ENCODE measurements at regions not wholly inside any gene's neighbourhood (a gene's known extent, or its start where the extent isn't known, plus 50 kb on each side); places are given as distances from the start of the nearest gene placed in this dataset.

- TF ChIP-seq BCLAF1 (IDR thresholded peaks at IDR 0.05) (no peak), BCL11A (IDR thresholded peaks at IDR 0.05; ENCODE audit: low read depth, low read length) (no peak)
- TF ChIP-seq, protein P1, sequence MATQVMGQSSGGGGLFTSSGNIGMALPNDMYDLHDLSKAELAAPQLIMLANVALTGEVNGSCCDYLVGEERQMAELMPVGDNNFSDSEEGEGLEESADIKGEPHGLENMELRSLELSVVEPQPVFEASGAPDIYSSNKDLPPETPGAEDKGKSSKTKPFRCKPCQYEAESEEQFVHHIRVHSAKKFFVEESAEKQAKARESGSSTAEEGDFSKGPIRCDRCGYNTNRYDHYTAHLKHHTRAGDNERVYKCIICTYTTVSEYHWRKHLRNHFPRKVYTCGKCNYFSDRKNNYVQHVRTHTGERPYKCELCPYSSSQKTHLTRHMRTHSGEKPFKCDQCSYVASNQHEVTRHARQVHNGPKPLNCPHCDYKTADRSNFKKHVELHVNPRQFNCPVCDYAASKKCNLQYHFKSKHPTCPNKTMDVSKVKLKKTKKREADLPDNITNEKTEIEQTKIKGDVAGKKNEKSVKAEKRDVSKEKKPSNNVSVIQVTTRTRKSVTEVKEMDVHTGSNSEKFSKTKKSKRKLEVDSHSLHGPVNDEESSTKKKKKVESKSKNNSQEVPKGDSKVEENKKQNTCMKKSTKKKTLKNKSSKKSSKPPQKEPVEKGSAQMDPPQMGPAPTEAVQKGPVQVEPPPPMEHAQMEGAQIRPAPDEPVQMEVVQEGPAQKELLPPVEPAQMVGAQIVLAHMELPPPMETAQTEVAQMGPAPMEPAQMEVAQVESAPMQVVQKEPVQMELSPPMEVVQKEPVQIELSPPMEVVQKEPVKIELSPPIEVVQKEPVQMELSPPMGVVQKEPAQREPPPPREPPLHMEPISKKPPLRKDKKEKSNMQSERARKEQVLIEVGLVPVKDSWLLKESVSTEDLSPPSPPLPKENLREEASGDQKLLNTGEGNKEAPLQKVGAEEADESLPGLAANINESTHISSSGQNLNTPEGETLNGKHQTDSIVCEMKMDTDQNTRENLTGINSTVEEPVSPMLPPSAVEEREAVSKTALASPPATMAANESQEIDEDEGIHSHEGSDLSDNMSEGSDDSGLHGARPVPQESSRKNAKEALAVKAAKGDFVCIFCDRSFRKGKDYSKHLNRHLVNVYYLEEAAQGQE (IDR thresholded peaks at IDR 0.05; ENCODE audit: low read depth, low read length): no peak
- TF ChIP-seq, protein P2, sequence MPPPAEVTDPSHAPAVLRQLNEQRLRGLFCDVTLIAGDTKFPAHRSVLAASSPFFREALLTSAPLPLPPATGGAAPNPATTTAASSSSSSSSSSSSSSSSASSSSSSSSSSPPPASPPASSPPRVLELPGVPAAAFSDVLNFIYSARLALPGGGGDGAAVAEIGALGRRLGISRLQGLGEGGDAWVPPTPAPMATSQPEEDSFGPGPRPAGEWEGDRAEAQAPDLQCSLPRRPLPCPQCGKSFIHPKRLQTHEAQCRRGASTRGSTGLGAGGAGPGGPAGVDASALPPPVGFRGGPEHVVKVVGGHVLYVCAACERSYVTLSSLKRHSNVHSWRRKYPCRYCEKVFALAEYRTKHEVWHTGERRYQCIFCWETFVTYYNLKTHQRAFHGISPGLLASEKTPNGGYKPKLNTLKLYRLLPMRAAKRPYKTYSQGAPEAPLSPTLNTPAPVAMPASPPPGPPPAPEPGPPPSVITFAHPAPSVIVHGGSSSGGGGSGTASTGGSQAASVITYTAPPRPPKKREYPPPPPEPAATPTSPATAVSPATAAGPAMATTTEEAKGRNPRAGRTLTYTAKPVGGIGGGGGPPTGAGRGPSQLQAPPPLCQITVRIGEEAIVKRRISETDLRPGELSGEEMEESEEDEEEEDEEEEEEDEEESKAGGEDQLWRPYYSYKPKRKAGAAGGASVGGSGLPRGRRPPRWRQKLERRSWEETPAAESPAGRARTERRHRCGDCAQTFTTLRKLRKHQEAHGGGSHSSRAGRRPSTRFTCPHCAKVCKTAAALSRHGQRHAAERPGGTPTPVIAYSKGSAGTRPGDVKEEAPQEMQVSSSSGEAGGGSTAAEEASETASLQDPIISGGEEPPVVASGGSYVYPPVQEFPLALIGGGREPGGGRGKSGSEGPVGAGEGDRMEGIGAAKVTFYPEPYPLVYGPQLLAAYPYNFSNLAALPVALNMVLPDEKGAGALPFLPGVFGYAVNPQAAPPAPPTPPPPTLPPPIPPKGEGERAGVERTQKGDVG (CRISPR knock-in tag; IDR thresholded peaks at IDR 0.05): no peak
These were observed 73.6 kb upstream of the TCF21 start (continued) for GRCh38 chr6:133815313-133815712.
